H1 (cell line): ENCODE measurements at regions not wholly inside any gene's neighbourhood (a gene's known extent, or its start where the extent isn't known, plus 50 kb on each side); places are given as distances from the start of the nearest gene placed in this dataset.

Source experiments
- CTCF ChIA-PET: fragments of 300-600 bp; sonication (Branson Sonifier 250); formaldehyde crosslinking; loops from one replicate; lab custom pipeline; 2021; ENCODE audit not compliant: partially characterized antibody; lab: Charles Lee
- POLR2A ChIA-PET: fragments of 300-600 bp; sonication (Branson Sonifier 250); formaldehyde crosslinking; loops from one replicate; lab custom pipeline; 2021; ENCODE audit warnings: inconsistent platforms; ENCODE audit not compliant: partially characterized antibody; lab: Charles Lee
- DNase-seq, 2 experiments: peaks; one replicate each; pipeline versions ENCODE4 v3.0.0 to v3.0.0-alpha.2; 2010 to 2022; ENCODE audit warnings: low spot score in 2 of 2, low read depth in 1 of 2, mixed read lengths in 1 of 2
- FAIRE-seq: peaks from 2 replicates; lab custom pipeline; 2011; peaks lifted over from hg19 to GRCh38; lab: Jason Lieb, UNC
- H2AFZ ChIP-seq: 2 replicates; pipeline ENCODE4 v1.8.1; 2012; ENCODE audit warnings: low read length, inconsistent platforms
- H2AK5ac ChIP-seq: 2 replicates; pipeline ENCODE4 v1.6.1; 2013; ENCODE audit warnings: low read depth, low read length
- H2BK120ac ChIP-seq: replicated peaks from 2 replicates; pipeline ENCODE3; 2013; ENCODE audit warnings: low read depth, low read length, inconsistent platforms
- H2BK12ac ChIP-seq: 2 replicates; pipeline ENCODE4 v1.6.1; 2013; ENCODE audit warnings: low read depth, low read length
- H2BK15ac ChIP-seq: 2 replicates; pipeline ENCODE4 v1.6.1; 2013; ENCODE audit warnings: low read length
- H2BK20ac ChIP-seq: 2 replicates; pipeline ENCODE4 v1.6.1; 2013; ENCODE audit warnings: low read length
- H2BK5ac ChIP-seq: 2 replicates; pipeline ENCODE4 v1.6.1; 2013; ENCODE audit warnings: low read depth, low read length
- H3K14ac ChIP-seq: 2 replicates; pipeline ENCODE4 v1.6.1; 2013; ENCODE audit warnings: inconsistent platforms; ENCODE audit not compliant: insufficient read length
- H3K18ac ChIP-seq: 2 replicates; pipeline ENCODE4 v1.6.1; 2013; ENCODE audit warnings: low read length; ENCODE audit errors: extremely low read depth
- H3K23ac ChIP-seq: 2 replicates; pipeline ENCODE4 v1.6.1; 2013; ENCODE audit warnings: inconsistent platforms; ENCODE audit not compliant: insufficient read length
- H3K23me2 ChIP-seq: 2 replicates; pipeline ENCODE4 v1.6.1; 2013; ENCODE audit warnings: low read depth, low read length
- H3K27ac ChIP-seq: 2 replicates; pipeline ENCODE4 v1.6.1; 2011; ENCODE audit warnings: low read depth, low read length, inconsistent platforms
- H3K27me3 ChIP-seq, 4 experiments: replicated peaks in 1 of 4; 1 replicate in 1 of 4; 2 replicates in 3 of 4; pipeline versions ENCODE4 v1.6.1 to v1.8.1; 2011 to 2013; ENCODE audit warnings: low read length in 3 of 4, mild to moderate bottlenecking in 3 of 4, inconsistent platforms in 2 of 4, mixed read lengths in 2 of 4, moderate library complexity in 1 of 4; ENCODE audit not compliant: control insufficient read depth in 3 of 4, insufficient read depth in 3 of 4; ENCODE audit errors: extremely low read depth in 1 of 4
- H3K36me3 ChIP-seq, 4 experiments: 2 replicates each; pipeline versions ENCODE4 v1.6.1 to v1.8.1; 2011 to 2013; ENCODE audit warnings: mild to moderate bottlenecking in 4 of 4, low read length in 3 of 4, moderate library complexity in 2 of 4, control low read depth in 1 of 4, inconsistent platforms in 1 of 4; ENCODE audit not compliant: insufficient read depth in 4 of 4, control insufficient read depth in 2 of 4
- H3K4ac ChIP-seq: replicated peaks from 2 replicates; pipeline ENCODE3; 2013; ENCODE audit warnings: low read length, low read depth, mixed read lengths, inconsistent platforms; ENCODE audit not compliant: insufficient read length
- H3K4me1 ChIP-seq, 4 experiments: replicated peaks in 1 of 4; 1 replicate in 1 of 4; 2 replicates in 3 of 4; pipeline versions ENCODE4 v1.6.1 to v1.8.1; 2011 to 2013; ENCODE audit warnings: low read length in 3 of 4, inconsistent platforms in 2 of 4, mixed read lengths in 1 of 4; ENCODE audit not compliant: insufficient read depth in 4 of 4, control insufficient read depth in 3 of 4
- H3K4me2 ChIP-seq, 2 experiments: 2 replicates each; pipeline versions ENCODE4 v1.6.1 to v1.8.1; 2011 to 2013; ENCODE audit warnings: low read depth in 2 of 2, low read length in 2 of 2, control low read depth in 1 of 2, inconsistent platforms in 1 of 2, mild to moderate bottlenecking in 1 of 2; ENCODE audit not compliant: insufficient read depth in 1 of 2
- H3K4me3 ChIP-seq, 4 experiments: fragments of 200-600, 300-600 bp in 1 of 4; sonication (generic), shearing (Covaris generic), sonication (Bioruptor Twin) in 1 of 4; 2 replicates each; pipeline versions ENCODE4 v1.5.1 to v1.8.1; 2011 to 2016; ENCODE audit warnings: low read length in 4 of 4, low read depth in 3 of 4, control low read depth in 2 of 4, inconsistent platforms in 2 of 4, mild to moderate bottlenecking in 2 of 4, mixed read lengths in 1 of 4, moderate library complexity in 1 of 4; ENCODE audit not compliant: insufficient read depth in 2 of 4; ENCODE audit errors: extremely low read depth in 1 of 4
- H3K56ac ChIP-seq: replicated peaks from 2 replicates; pipeline ENCODE3; 2013; ENCODE audit warnings: low read depth, mild to moderate bottlenecking, mixed read lengths, low read length, inconsistent platforms; ENCODE audit not compliant: insufficient read length
- H3K79me1 ChIP-seq: 2 replicates; pipeline ENCODE4 v1.6.1; 2013; ENCODE audit warnings: low read depth, low read length, control low read depth
- H3K79me2 ChIP-seq, 2 experiments: 2 replicates each; pipeline versions ENCODE4 v1.6.1 to v1.8.1; 2012 to 2013; ENCODE audit warnings: low read length in 2 of 2, mild to moderate bottlenecking in 2 of 2, inconsistent platforms in 1 of 2; ENCODE audit not compliant: insufficient read depth in 2 of 2, control insufficient read depth in 1 of 2
- H3K9ac ChIP-seq, 4 experiments: replicated peaks in 1 of 4; 1 replicate in 1 of 4; 2 replicates in 3 of 4; pipeline versions ENCODE4 v1.6.1 to v1.8.1; 2011 to 2013; ENCODE audit warnings: low read depth in 3 of 4, low read length in 3 of 4, control low read depth in 2 of 4, mild to moderate bottlenecking in 2 of 4, moderate library complexity in 2 of 4, inconsistent platforms in 1 of 4; ENCODE audit errors: extremely low read depth in 1 of 4
- H3K9me3 ChIP-seq, 2 experiments: 2 replicates each; pipeline versions ENCODE4 v1.6.1 to v1.8.1; 2012 to 2013; ENCODE audit warnings: mild to moderate bottlenecking in 2 of 2, moderate library complexity in 2 of 2, control low read depth in 1 of 2, inconsistent platforms in 1 of 2, low read depth in 1 of 2, low read length in 1 of 2, mixed read lengths in 1 of 2; ENCODE audit not compliant: insufficient read depth in 2 of 2
- H4K20me1 ChIP-seq, 2 experiments: replicated peaks in 1 of 2; 2 replicates each; pipeline versions ENCODE3 to v1.8.1; 2011 to 2013; ENCODE audit warnings: inconsistent platforms in 2 of 2, low read length in 2 of 2, mild to moderate bottlenecking in 1 of 2; ENCODE audit not compliant: insufficient read depth in 2 of 2, control insufficient read depth in 1 of 2
- H4K5ac ChIP-seq: 2 replicates; pipeline ENCODE4 v1.6.1; 2013; ENCODE audit warnings: low read length, low read depth, mixed read lengths, inconsistent platforms; ENCODE audit not compliant: insufficient read length
- H4K8ac ChIP-seq: 2 replicates; pipeline ENCODE4 v1.8.0; 2013; ENCODE audit warnings: mild to moderate bottlenecking, moderate library complexity, low read length, inconsistent platforms; ENCODE audit not compliant: insufficient read depth; ENCODE audit errors: extremely low read depth
- H4K91ac ChIP-seq: replicated peaks from 2 replicates; pipeline ENCODE3; 2013; ENCODE audit warnings: low read length, mixed read lengths, inconsistent platforms; ENCODE audit not compliant: insufficient read length
- ATF2 ChIP-seq: IDR thresholded peaks from 2 replicates; pipeline ENCODE4 v1.6.1; 2012; ENCODE audit warnings: low read length, inconsistent platforms
- BACH1 ChIP-seq: IDR thresholded peaks from 2 replicates; pipeline ENCODE4 v1.6.1; 2012; ENCODE audit warnings: low read length, improper control_type of control experiment
- KDM4A ChIP-seq: IDR thresholded peaks from one replicate; pipeline ENCODE4 v1.7.1; 2012; ENCODE audit warnings: low read depth, mild to moderate bottlenecking, moderate library complexity, low read length, inconsistent platforms; ENCODE audit not compliant: severe bottlenecking
- KDM5A ChIP-seq: fragments of 200-600 bp; IDR thresholded peaks from 2 replicates; pipeline ENCODE4 v1.7.1; 2012; ENCODE audit warnings: mild to moderate bottlenecking, low read length, inconsistent platforms, mixed read lengths
- NANOG ChIP-seq: IDR thresholded peaks from 2 replicates; pipeline ENCODE4 v1.6.1; 2011; ENCODE audit warnings: low read length, low read depth, mild to moderate bottlenecking, inconsistent platforms; ENCODE audit not compliant: insufficient read depth, poor library complexity, severe bottlenecking
- RNF2 ChIP-seq: fragments of 200-900, 300-1000 bp; sonication (generic); IDR thresholded peaks from 2 replicates; pipeline ENCODE4 v1.7.1; 2016; ENCODE audit warnings: borderline replicate concordance, low read depth, mild to moderate bottlenecking, antibody characterized with exemption, low read length; ENCODE audit not compliant: poor library complexity, severe bottlenecking; ENCODE audit errors: missing control alignments
- SP1 ChIP-seq: IDR thresholded peaks from 2 replicates; pipeline ENCODE4 v1.6.1; 2011; ENCODE audit warnings: low read depth, low read length
- SRF ChIP-seq: IDR thresholded peaks from 2 replicates; pipeline ENCODE4 v1.6.1; 2011; ENCODE audit warnings: mild to moderate bottlenecking, low read depth, low read length, moderate library complexity
- USF2 ChIP-seq: IDR thresholded peaks from 2 replicates; pipeline ENCODE4 v1.6.1; 2011; ENCODE audit warnings: low read length, improper control_type of control experiment
- ZNF274 ChIP-seq: IDR thresholded peaks from 2 replicates; pipeline ENCODE4 v1.7.0; 2012; ENCODE audit warnings: low read length, borderline replicate concordance; ENCODE audit errors: extremely low read depth
- WGBS, 2 experiments: shearing (Covaris generic) in 1 of 2; methylation state at CpG; one replicate each; pipeline versions ENCODE4 v1.1.6 to v1.1.7; 2013 to 2015; ENCODE audit warnings: low lambda C conversion rate in 2 of 2, mixed read lengths in 2 of 2, inconsistent platforms in 1 of 2, low coverage in 1 of 2, missing lambda C conversion rate in 1 of 2; ENCODE audit not compliant: insufficient replicate concordance in 2 of 2, insufficient coverage in 1 of 2, insufficient read length in 1 of 2; ENCODE audit errors: extremely low coverage in 1 of 2, missing lambda C conversion rate in 1 of 2; 5-methylcytosine and 5-hydroxymethylcytosine counted together

GRCh38 chr2:8333177-8333831 lies 348.6 kb upstream of the ID2 start:
- 96% methylated on average over 13 of the region's 13 CpGs; no CpG with 5 or more reads in 1 of the 2 experiments for WGBS, 2 experiments
- TF ChIP-seq ATF2 (no peak), ZNF274 (no peak), SP1 (no peak), RNF2 (no peak), USF2 (no peak), KDM5A (no peak), KDM4A (no peak), SRF (no peak), BACH1 (no peak), NANOG (no peak)

More at GRCh38 chr2:8333177-8333831, 348.6 kb upstream of the ID2 start:
- no peak overlapping the region for H3K27ac ChIP-seq
- H3K27me3 ChIP-seq, result no peaks in the 10 kb centered on the region
- no peak overlapping the region for H3K4ac ChIP-seq
- H4K91ac ChIP-seq, result no peak overlapping the region
- no peak overlapping the region for H3K4me2 ChIP-seq
- no peak overlapping the region for H2BK15ac ChIP-seq
- H4K5ac ChIP-seq, result no peak overlapping the region
- no peak overlapping the region for H3K9ac ChIP-seq
- H4K8ac ChIP-seq, result no peak overlapping the region
- H3K23me2 ChIP-seq, result no peaks in the 10 kb centered on the region
- H3K4me3 ChIP-seq, result no peak overlapping the region
- H2BK5ac ChIP-seq, result no peak overlapping the region
- H2AK5ac ChIP-seq, result no peak overlapping the region
- peaks cover 0 to 3% of the 10 kb centered on the region in 2 experiments; a peak in 1 of 4 replicates for H3K9me3 ChIP-seq
- no peaks in the 10 kb centered on the region; a peak in 1 of 7 replicates for H3K4me1 ChIP-seq
- no peaks in the 10 kb centered on the region for H4K20me1 ChIP-seq
- ChIA-PET CTCF (interaction anchor here (0.5 to 1.5 kb wide), 2 partner anchors 41 to 74 kb away, joined by 3 read pairs; no protein-coding TSS in a partner anchor), POLR2A (no interaction called here)
- H3K79me1 ChIP-seq, result no peaks in the 10 kb centered on the region
- no peak overlapping the region for H2BK120ac ChIP-seq
- no peak overlapping the region for H3K56ac ChIP-seq
- DNase-seq (no peak), FAIRE-seq (no peak)
- no peaks in the 10 kb centered on the region for H3K36me3 ChIP-seq
- no peak overlapping the region for H2BK20ac ChIP-seq
- H2AFZ ChIP-seq, result no peak overlapping the region
- no peaks in the 10 kb centered on the region for H3K79me2 ChIP-seq
- no peak overlapping the region for H3K18ac ChIP-seq
- H2BK12ac ChIP-seq, result no peak overlapping the region
- no peak overlapping the region for H3K23ac ChIP-seq
- no peak overlapping the region for H3K14ac ChIP-seq
